Astrocyte of the cerebellum (primary cell): ENCODE measurements at regions not wholly inside any gene's neighbourhood (a gene's known extent, or its start where the extent isn't known, plus 50 kb on each side); places are given as distances from the start of the nearest gene placed in this dataset.

Source experiments
- DNase-seq: peaks from one replicate; pipeline ENCODE4 v3.0.0-alpha.2; 2011; ENCODE audit warnings: low read depth
- H3K4me3 ChIP-seq: 2 replicates; pipeline ENCODE4 v1.5.1; 2011; ENCODE audit warnings: mild to moderate bottlenecking, low read depth, low read length, moderate library complexity
- in situ Hi-C: cut with HindIII; loops from 2 replicates; pipeline ENCODE4 v1.10.0; 2017; ENCODE audit warnings: low sequenced_read_pairs
- TF ChIP-seq, protein P1 (sequence below): IDR thresholded peaks from 2 replicates; pipeline ENCODE4 v1.5.1; 2012; ENCODE audit warnings: low read length, low read depth, moderate library complexity, mild to moderate bottlenecking; ENCODE audit errors: missing control alignments

DNA sequence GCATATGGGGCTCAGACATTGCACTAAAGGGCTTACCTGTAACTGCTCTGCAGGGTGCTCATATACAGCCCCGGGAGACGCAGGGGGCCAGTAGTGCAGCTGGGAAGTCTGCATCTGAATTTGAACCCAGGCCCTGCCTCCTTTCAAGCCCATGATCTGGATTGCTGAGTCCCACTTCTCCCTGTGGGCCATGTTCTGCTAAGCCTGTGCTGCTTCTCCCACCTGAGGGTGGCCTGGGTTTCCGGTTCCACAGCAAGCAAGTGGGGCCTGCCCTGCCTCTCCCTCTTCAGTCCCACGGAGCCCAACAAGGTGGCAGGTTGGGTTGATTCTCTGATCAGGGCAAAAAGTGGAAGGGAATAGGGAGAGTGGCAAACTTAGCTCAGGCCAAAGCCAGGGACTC is 56.6 kb upstream of the GDF10 start:
- TF ChIP-seq, protein P1, sequence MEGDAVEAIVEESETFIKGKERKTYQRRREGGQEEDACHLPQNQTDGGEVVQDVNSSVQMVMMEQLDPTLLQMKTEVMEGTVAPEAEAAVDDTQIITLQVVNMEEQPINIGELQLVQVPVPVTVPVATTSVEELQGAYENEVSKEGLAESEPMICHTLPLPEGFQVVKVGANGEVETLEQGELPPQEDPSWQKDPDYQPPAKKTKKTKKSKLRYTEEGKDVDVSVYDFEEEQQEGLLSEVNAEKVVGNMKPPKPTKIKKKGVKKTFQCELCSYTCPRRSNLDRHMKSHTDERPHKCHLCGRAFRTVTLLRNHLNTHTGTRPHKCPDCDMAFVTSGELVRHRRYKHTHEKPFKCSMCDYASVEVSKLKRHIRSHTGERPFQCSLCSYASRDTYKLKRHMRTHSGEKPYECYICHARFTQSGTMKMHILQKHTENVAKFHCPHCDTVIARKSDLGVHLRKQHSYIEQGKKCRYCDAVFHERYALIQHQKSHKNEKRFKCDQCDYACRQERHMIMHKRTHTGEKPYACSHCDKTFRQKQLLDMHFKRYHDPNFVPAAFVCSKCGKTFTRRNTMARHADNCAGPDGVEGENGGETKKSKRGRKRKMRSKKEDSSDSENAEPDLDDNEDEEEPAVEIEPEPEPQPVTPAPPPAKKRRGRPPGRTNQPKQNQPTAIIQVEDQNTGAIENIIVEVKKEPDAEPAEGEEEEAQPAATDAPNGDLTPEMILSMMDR: no peak
- in situ Hi-C loops: no loop called here

DNA sequence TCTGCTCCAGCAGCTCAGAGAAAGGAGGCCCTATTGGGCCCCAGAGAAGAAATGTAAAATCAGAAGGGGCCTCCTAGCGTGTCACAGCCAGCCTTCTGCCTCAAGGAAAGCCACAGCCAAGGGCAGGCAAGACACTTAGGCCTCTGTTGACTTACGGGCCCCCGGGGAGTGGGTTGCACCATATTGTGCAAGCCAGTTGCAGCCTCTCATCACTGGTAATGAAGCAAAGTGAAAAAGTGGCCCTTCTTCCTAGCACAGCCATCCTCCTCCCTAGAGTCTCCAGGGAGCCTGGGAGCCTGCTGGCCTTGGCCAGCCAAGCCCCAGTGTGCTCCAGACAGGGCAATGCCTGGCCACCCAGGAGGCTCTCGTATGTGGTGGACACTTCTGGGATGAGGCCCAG is 56.2 kb upstream of the GDF10 start:
- TF ChIP-seq, protein P1: no peak
- no peak overlapping the region for H3K4me3 ChIP-seq
- in situ Hi-C loops: no loop called here
- no peak for DNase-seq

More for the DNA sequence above, 56.6 kb upstream of the GDF10 start:
- H3K4me3 ChIP-seq: no peak overlapping the region
- DNase-seq: no peak

DNA sequence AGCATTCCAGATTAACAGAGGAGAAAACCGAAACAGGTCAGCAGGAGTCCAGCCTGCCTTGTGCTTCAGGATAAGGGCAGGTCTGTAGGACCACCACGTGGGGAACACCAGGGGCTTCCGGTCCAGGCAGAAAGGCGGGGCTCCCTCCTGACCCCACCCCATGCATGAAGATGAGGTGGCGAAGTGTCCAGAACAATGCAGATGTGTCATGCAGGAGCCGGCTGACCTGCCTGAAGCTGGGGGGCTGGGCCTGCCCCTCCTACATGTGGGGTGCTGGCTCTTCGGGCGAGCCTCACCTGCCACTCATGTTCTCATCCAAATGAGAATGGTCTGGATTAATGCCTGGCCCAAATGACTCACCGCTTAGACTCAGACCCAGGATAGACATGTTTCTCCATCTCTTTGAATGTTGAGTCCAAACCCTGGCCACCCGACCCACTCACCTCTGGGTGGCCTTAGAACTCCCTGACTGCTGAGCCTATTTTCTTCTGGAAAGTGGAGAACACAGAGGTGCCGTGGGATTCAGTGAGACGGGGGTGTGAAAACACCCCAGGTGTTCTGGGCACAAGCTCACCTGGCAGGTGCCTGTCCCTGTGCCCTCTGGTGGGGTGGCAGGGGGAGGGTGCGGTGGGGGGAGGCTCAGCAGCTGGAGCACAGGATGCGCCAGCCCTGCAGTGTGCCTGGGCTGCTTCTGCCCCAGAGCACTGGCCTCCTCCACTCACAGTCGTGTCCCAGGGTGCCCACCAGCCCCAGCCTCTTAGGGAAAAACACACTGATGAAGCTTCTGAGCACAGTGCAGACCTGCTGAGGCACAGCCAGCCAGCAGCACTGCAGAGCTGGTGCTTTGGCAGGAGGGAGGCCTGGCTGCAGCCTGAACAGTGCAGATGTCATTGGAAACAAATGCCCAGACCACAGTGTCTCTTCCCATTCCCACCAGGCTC is 55.2 kb upstream of the GDF10 start:
- no peak for DNase-seq
- in situ Hi-C loops: no loop called here
- TF ChIP-seq, protein P1: no peak

DNA sequence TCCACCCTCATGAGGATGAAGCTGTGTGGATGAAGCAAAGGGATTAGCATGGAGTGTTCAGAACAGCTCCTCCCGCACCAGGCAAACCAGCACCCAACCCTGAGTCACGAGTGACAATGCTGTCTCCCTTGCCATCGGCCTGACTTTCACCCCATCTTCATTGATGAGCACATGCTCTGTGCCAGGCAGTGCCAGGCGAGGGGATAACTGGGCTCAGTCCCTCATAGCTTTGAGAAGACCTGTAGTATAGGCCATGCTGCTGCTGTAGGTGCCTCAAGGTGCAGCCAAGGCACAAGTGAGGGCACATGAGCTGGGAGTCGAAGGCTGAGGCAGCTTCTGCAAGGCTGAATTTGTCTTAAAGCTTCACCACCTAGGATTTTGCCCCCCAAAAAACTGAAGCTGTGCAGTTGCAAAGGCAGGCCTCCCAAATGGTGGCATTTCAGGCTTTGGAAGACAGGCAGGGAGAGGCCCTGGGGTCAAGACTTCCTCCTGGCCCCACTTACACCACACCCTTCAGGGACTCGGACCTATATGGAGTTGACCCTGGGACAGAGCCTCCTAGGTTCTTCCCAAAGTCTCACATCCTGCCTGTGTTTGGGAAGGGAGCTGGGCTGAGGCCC is 54.2 kb upstream of the GDF10 start:
- TF ChIP-seq, protein P1: no peak
- no peak for DNase-seq
- in situ Hi-C loops: no loop called here
- H3K4me3 ChIP-seq: no peak overlapping the region

More for the DNA sequence above, 55.2 kb upstream of the GDF10 start:
- H3K4me3 ChIP-seq: no peak overlapping the region

DNA sequence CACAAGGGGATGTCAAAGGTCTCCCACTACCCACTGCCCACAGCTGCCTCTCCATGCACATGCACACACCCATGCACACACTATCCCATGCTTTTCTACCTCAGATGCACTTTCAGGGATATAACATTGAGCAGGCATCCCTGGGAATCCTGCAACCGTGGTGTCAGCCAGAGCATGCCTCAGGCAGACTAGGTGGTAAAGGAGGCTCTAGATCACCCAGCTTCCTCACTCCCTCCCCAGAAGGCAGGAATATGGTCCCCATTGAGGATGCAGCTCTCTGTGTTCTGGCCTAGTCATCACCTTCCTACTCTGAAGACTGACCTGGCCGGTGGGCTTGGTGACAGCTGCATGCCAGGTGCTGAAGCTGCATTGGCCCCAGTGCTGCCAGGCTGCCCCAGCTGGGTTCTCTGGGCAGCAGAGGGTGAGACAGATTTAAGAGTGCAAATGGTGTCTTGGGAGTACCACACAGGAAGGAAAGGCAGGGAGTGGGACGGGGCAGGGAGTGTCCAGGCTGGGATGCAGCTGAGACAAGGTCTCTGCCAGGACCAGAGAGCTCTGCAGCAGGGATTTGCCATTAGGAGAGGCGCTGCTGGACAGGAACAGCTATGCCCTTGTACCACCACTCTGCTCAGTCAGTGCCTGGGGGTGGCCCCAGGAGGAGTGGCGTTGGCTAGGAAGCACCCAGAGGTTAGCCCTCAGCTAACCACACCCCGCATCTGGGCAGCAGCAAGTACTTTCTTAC is 53.4 kb upstream of the GDF10 start:
- in situ Hi-C loops: no loop called here
- TF ChIP-seq, protein P1: no peak
- H3K4me3 ChIP-seq: no peak overlapping the region
- DNase-seq: no peak

DNA sequence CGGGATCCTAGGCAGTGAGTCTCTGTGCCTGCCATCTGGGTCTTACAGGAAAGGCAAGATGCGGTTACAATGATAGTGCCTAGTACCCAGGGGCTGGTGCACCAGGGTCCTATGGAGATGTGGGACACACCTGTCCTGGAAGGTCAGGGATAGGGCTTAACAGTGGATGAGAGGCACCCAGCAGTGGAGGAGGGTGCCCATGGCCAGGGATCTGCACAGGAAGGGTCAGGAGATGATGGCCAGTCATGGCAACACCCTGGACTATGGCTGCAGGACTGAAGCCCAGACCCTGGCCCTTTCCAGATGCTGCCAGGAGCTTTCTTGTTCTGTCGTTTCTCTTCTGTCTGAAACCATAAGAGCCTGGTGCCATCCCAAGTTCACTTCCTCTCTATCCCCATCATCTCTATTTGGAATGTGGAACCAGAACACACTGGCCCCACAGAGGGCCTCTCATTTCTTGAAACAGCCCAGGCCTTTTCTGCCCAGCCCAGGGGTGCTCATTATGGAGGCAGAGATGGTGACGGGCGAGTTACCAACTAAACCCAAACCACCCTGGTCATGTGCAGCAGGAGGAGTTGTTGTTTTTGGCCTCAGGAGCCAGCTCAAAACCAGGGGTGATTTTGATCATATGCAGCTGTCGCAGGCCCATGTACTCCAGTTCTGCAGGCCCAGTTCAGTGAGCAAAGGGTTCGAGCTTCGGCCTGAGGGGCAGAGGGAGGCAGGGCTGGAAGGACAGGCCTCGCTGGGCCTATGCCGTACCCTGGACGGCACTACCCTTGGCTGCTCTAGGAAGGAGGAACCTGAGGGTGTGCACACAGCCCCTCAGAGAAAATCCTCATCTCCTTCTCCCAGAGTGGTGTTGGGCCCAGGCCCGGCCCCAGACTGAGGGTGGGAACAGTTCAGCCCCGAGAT is 52.6 kb upstream of the GDF10 start:
- no peak for DNase-seq
- in situ Hi-C loops: no loop called here
- H3K4me3 ChIP-seq: no peak overlapping the region
- TF ChIP-seq, protein P1: no peak
